HEK293 (cell line): ENCODE measurements at regions not wholly inside any gene's neighbourhood (a gene's known extent, or its start where the extent isn't known, plus 50 kb on each side); places are given as distances from the start of the nearest gene placed in this dataset.

Source experiments
- CTCF ChIA-PET: fragments of 350-600 bp; formaldehyde crosslinking; extraction: SDS; loops from one replicate; lab custom pipeline; 2021; ENCODE audit warnings: antibody characterized with exemption; lab: Yijun Ruan, JAX
- POLR2A ChIA-PET: fragments of 300-600 bp; formaldehyde crosslinking; extraction: SDS; loops from one replicate; lab custom pipeline; 2020; ENCODE audit warnings: antibody characterized with exemption, inconsistent platforms; lab: Yijun Ruan, JAX
- H3K27ac ChIP-seq: fragments of 200-500 bp; sonication (Bioruptor generic); 2 replicates; pipeline ENCODE4 v1.5.1; 2014; ENCODE audit warnings: low read depth, low read length, control low read depth, inconsistent platforms; ENCODE audit errors: extremely low read depth
- H3K36me3 ChIP-seq, 2 experiments: fragments of 200-500 bp in 1 of 2; sonication (Bioruptor generic) in 1 of 2; 1 replicate in 1 of 2; 2 replicates in 1 of 2; pipeline ENCODE4 v1.5.1; 2014 to 2017; ENCODE audit warnings: inconsistent platforms in 2 of 2, low read length in 2 of 2; ENCODE audit not compliant: control insufficient read depth in 2 of 2, insufficient read depth in 1 of 2
- H3K4me1 ChIP-seq: fragments of 200-500 bp; sonication (Bioruptor generic); 2 replicates; pipeline ENCODE4 v1.5.1; 2014; ENCODE audit warnings: mild to moderate bottlenecking, low read length, inconsistent platforms; ENCODE audit not compliant: control insufficient read depth, insufficient read depth
- H3K4me3 ChIP-seq: 2 replicates; pipeline ENCODE4 v1.5.1; 2011; ENCODE audit warnings: low read depth, mild to moderate bottlenecking, control low read depth, low read length, moderate library complexity
- H3K9me3 ChIP-seq: fragments of 200-500 bp; sonication (Bioruptor generic); 2 replicates; pipeline ENCODE4 v1.5.1; 2014; ENCODE audit warnings: low read depth, low read length, inconsistent platforms; ENCODE audit not compliant: control insufficient read depth, insufficient read depth
- MZF1 ChIP-seq: fragments of 450-650 bp; formaldehyde crosslinking; IDR thresholded peaks from 2 replicates; pipeline ENCODE4 v1.5.1; 2017; ENCODE audit warnings: missing biosample characterization, missing genetic modification characterization, borderline replicate concordance
- PATZ1 ChIP-seq: fragments of 450-650 bp; formaldehyde crosslinking; IDR thresholded peaks from 2 replicates; pipeline ENCODE4 v1.5.1; 2016; ENCODE audit warnings: missing biosample characterization, missing genetic modification characterization
- YY2 ChIP-seq: fragments of 450-650 bp; formaldehyde crosslinking; IDR thresholded peaks from 2 replicates; pipeline ENCODE4 v1.5.1; 2016; ENCODE audit warnings: missing biosample characterization, missing genetic modification characterization
- ZBTB20 ChIP-seq: fragments of 450-650 bp; formaldehyde crosslinking; IDR thresholded peaks from 2 replicates; pipeline ENCODE4 v1.5.1; 2016; ENCODE audit warnings: missing biosample characterization, missing genetic modification characterization
- ZBTB26 ChIP-seq: fragments of 450-650 bp; formaldehyde crosslinking; optimal IDR thresholded peaks from 2 replicates; pipeline ENCODE3; 2016; ENCODE audit warnings: missing biosample characterization, mild to moderate bottlenecking, missing genetic modification characterization
- ZNF138 ChIP-seq: fragments of 450-650 bp; formaldehyde crosslinking; IDR thresholded peaks from 2 replicates; pipeline ENCODE4 v1.5.1; 2016; ENCODE audit warnings: missing biosample characterization, missing genetic modification characterization, borderline replicate concordance
- ZNF174 ChIP-seq: fragments of 450-650 bp; formaldehyde crosslinking; IDR thresholded peaks from 2 replicates; pipeline ENCODE4 v1.5.0; 2017; ENCODE audit warnings: missing biosample characterization, mild to moderate bottlenecking, missing genetic modification characterization
- ZNF501 ChIP-seq: fragments of 450-650 bp; formaldehyde crosslinking; IDR thresholded peaks from 2 replicates; pipeline ENCODE4 v1.5.1; 2016; ENCODE audit warnings: missing biosample characterization, missing genetic modification characterization
- ZNF510 ChIP-seq: fragments of 450-650 bp; formaldehyde crosslinking; IDR thresholded peaks from 2 replicates; pipeline ENCODE4 v1.5.1; 2018; ENCODE audit warnings: mild to moderate bottlenecking, missing genetic modification characterization, missing biosample characterization; ENCODE audit not compliant: insufficient replicate concordance
- ZNF544 ChIP-seq: fragments of 450-650 bp; formaldehyde crosslinking; IDR thresholded peaks from 2 replicates; pipeline ENCODE4 v1.5.0; 2017; ENCODE audit warnings: missing biosample characterization, missing genetic modification characterization
- ZNF549 ChIP-seq: fragments of 450-650 bp; IDR thresholded peaks from 2 replicates; pipeline ENCODE4 v1.5.1; 2018; ENCODE audit warnings: missing biosample characterization, missing genetic modification characterization, mild to moderate bottlenecking, inconsistent platforms, moderate library complexity
- ZNF555 ChIP-seq: fragments of 450-650 bp; formaldehyde crosslinking; conservative IDR thresholded peaks from 2 replicates; pipeline ENCODE4 v1.5.1; 2017; ENCODE audit warnings: missing biosample characterization, mild to moderate bottlenecking, missing genetic modification characterization, inconsistent platforms
- ZNF585B ChIP-seq: fragments of 450-650 bp; formaldehyde crosslinking; IDR thresholded peaks from 2 replicates; pipeline ENCODE4 v1.5.1; 2016; ENCODE audit warnings: missing biosample characterization, missing genetic modification characterization
- ZNF664 ChIP-seq: fragments of 450-650 bp; formaldehyde crosslinking; IDR thresholded peaks from 2 replicates; pipeline ENCODE4 v1.5.1; 2016; ENCODE audit warnings: missing biosample characterization, missing genetic modification characterization
- TF ChIP-seq, protein P1 (sequence below): fragments of 450-650 bp; formaldehyde crosslinking; IDR thresholded peaks from 2 replicates; pipeline ENCODE4 v1.5.1; 2017; ENCODE audit warnings: missing biosample characterization, missing genetic modification characterization
- TF ChIP-seq, protein P2 (sequence below): fragments of 450-650 bp; formaldehyde crosslinking; IDR thresholded peaks from 2 replicates; pipeline ENCODE4 v1.5.1; 2016; ENCODE audit warnings: missing biosample characterization, missing genetic modification characterization
- TF ChIP-seq, protein P3 (sequence below): fragments of 450-650 bp; formaldehyde crosslinking; IDR thresholded peaks from 2 replicates; pipeline ENCODE4 v1.5.1; 2016; ENCODE audit warnings: missing biosample characterization, missing genetic modification characterization

DNA sequence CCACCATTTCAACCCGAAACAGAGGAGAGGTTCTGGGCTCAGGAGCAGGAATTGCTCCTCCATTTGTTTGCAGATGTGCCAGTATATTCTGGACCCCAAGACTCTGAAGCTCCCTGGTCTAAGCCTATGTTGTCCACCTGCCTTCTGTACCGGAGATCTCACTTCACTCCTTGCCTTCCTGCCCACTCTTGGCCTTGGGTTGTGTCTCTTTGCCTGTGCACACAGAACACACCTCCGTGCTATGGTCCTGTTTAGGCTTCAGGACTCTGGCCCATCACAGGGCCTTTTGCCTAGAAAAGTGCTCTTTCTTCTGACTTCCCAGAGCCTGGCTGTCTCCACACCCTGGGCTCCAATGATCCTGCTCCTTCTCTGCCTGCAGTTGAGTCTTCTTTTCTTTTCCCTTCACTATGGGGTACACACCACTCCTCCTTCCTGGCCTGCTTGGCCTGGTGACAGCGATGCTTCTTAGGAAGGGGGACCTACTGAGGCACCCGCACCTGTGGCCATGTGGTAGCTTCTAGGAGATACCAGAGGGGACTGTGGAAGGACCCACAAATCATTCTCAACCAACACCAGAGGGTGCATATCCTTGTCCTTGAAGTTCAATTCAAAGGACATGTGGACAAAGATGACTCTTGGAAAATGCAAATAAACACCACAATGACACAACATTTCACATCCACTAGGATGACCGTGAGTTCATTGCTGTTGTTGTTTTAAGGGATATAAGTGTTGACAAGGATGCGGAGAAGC, 75.1 kb downstream of the FOXA2 start:
- no peak for TF ChIP-seq PATZ1 (tag by site-specific recombination)
- TF ChIP-seq ZNF544 (tag by site-specific recombination) = no peak
- no peak for TF ChIP-seq ZNF174 (tag by site-specific recombination)
- no peak for TF ChIP-seq ZBTB26 (tag by site-specific recombination)
- no peak for TF ChIP-seq MZF1 (tag by site-specific recombination)
- TF ChIP-seq, protein P1, sequence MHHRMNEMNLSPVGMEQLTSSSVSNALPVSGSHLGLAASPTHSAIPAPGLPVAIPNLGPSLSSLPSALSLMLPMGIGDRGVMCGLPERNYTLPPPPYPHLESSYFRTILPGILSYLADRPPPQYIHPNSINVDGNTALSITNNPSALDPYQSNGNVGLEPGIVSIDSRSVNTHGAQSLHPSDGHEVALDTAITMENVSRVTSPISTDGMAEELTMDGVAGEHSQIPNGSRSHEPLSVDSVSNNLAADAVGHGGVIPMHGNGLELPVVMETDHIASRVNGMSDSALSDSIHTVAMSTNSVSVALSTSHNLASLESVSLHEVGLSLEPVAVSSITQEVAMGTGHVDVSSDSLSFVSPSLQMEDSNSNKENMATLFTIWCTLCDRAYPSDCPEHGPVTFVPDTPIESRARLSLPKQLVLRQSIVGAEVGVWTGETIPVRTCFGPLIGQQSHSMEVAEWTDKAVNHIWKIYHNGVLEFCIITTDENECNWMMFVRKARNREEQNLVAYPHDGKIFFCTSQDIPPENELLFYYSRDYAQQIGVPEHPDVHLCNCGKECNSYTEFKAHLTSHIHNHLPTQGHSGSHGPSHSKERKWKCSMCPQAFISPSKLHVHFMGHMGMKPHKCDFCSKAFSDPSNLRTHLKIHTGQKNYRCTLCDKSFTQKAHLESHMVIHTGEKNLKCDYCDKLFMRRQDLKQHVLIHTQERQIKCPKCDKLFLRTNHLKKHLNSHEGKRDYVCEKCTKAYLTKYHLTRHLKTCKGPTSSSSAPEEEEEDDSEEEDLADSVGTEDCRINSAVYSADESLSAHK = no peak
- TF ChIP-seq ZNF138 (tag by site-specific recombination) = no peak
- TF ChIP-seq ZNF549 (tag by site-specific recombination) = no peak
- TF ChIP-seq YY2 = no peak
- TF ChIP-seq ZNF510 (tag by site-specific recombination) = no peak
- TF ChIP-seq, protein P2, sequence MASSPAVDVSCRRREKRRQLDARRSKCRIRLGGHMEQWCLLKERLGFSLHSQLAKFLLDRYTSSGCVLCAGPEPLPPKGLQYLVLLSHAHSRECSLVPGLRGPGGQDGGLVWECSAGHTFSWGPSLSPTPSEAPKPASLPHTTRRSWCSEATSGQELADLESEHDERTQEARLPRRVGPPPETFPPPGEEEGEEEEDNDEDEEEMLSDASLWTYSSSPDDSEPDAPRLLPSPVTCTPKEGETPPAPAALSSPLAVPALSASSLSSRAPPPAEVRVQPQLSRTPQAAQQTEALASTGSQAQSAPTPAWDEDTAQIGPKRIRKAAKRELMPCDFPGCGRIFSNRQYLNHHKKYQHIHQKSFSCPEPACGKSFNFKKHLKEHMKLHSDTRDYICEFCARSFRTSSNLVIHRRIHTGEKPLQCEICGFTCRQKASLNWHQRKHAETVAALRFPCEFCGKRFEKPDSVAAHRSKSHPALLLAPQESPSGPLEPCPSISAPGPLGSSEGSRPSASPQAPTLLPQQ (tag by site-specific recombination) = no peak
- TF ChIP-seq, protein P3, sequence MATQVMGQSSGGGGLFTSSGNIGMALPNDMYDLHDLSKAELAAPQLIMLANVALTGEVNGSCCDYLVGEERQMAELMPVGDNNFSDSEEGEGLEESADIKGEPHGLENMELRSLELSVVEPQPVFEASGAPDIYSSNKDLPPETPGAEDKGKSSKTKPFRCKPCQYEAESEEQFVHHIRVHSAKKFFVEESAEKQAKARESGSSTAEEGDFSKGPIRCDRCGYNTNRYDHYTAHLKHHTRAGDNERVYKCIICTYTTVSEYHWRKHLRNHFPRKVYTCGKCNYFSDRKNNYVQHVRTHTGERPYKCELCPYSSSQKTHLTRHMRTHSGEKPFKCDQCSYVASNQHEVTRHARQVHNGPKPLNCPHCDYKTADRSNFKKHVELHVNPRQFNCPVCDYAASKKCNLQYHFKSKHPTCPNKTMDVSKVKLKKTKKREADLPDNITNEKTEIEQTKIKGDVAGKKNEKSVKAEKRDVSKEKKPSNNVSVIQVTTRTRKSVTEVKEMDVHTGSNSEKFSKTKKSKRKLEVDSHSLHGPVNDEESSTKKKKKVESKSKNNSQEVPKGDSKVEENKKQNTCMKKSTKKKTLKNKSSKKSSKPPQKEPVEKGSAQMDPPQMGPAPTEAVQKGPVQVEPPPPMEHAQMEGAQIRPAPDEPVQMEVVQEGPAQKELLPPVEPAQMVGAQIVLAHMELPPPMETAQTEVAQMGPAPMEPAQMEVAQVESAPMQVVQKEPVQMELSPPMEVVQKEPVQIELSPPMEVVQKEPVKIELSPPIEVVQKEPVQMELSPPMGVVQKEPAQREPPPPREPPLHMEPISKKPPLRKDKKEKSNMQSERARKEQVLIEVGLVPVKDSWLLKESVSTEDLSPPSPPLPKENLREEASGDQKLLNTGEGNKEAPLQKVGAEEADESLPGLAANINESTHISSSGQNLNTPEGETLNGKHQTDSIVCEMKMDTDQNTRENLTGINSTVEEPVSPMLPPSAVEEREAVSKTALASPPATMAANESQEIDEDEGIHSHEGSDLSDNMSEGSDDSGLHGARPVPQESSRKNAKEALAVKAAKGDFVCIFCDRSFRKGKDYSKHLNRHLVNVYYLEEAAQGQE (tag by site-specific recombination) = no peak
- TF ChIP-seq ZNF555 (tag by site-specific recombination) = no peak
- TF ChIP-seq ZNF585B (tag by site-specific recombination) = no peak
- no peak for TF ChIP-seq ZNF664 (tag by site-specific recombination)
- TF ChIP-seq ZNF501 = no peak
- no peak for TF ChIP-seq ZBTB20
- TF ChIP-seq, all 188 proteins: peak for 0
- H3K4me1 ChIP-seq = peaks cover 20% of the 10 kb centered on the region
- H3K4me3 ChIP-seq = no peak overlapping the region
- ChIA-PET CTCF (no interaction called here), POLR2A (no interaction called here)
- H3K9me3 ChIP-seq = no peaks in the 10 kb centered on the region
- no peaks in the 10 kb centered on the region for H3K36me3 ChIP-seq
- H3K27ac ChIP-seq = no peak overlapping the region
